Parathyroid adenoma (tissue), 2 donors: ENCODE measurements at regions not wholly inside any gene's neighbourhood (a gene's known extent, or its start where the extent isn't known, plus 50 kb on each side); places are given as distances from the start of the nearest gene placed in this dataset.

Source experiments
- H2AFZ ChIP-seq: fragments of 300-600 bp; sonication (generic); one replicate; pipeline ENCODE4 v1.7.0; 2017; ENCODE audit warnings: antibody characterized with exemption, mild to moderate bottlenecking
- H3K27ac ChIP-seq: fragments of 300-600 bp; sonication (generic); one replicate; pipeline ENCODE4 v1.7.0; 2017
- H3K27me3 ChIP-seq: fragments of 300-600 bp; sonication (generic); one replicate; pipeline ENCODE4 v1.7.0; 2017; ENCODE audit warnings: low read length; ENCODE audit not compliant: control insufficient read depth, insufficient read depth
- H3K36me3 ChIP-seq: fragments of 300-600 bp; sonication (generic); one replicate; pipeline ENCODE4 v1.7.0; 2017; ENCODE audit warnings: low read length; ENCODE audit not compliant: control insufficient read depth, insufficient read depth
- H3K4me1 ChIP-seq: fragments of 300-600 bp; sonication (generic); one replicate; pipeline ENCODE4 v1.7.0; 2017; ENCODE audit warnings: control low read depth
- H3K4me2 ChIP-seq: fragments of 300-600 bp; sonication (generic); one replicate; pipeline ENCODE4 v1.7.0; 2017; ENCODE audit warnings: low read length
- H3K4me3 ChIP-seq: fragments of 300-600 bp; sonication (generic); one replicate; pipeline ENCODE4 v1.7.0; 2017; ENCODE audit warnings: low read depth, low read length
- H3K79me2 ChIP-seq: fragments of 300-600 bp; sonication (generic); one replicate; pipeline ENCODE4 v1.7.0; 2017; ENCODE audit warnings: control low read depth
- H3K9ac ChIP-seq: fragments of 300-600 bp; sonication (generic); one replicate; pipeline ENCODE4 v1.7.0; 2017; ENCODE audit warnings: mild to moderate bottlenecking
- H3K9me3 ChIP-seq: fragments of 300-600 bp; sonication (generic); one replicate; pipeline ENCODE4 v1.7.0; 2017; ENCODE audit warnings: low read length; ENCODE audit not compliant: control insufficient read depth
- TF ChIP-seq, protein P1 (sequence below): fragments of 300-600 bp; sonication (generic); IDR thresholded peaks from one replicate; pipeline ENCODE4 v1.7.0; 2017; ENCODE audit warnings: antibody characterized with exemption, mild to moderate bottlenecking
- donor health status: primary hyperparathyroidism.

- no peak overlapping the region for H3K4me3 ChIP-seq
- no peak overlapping the region for H3K4me2 ChIP-seq
- H3K27me3 ChIP-seq, result no peaks in the 10 kb centered on the region
- no peak overlapping the region for H3K9ac ChIP-seq
- H3K27ac ChIP-seq, result no peak overlapping the region
- H3K4me1 ChIP-seq, result no peaks in the 10 kb centered on the region
- H2AFZ ChIP-seq, result no peak overlapping the region
- H3K79me2 ChIP-seq, result no peaks in the 10 kb centered on the region
- no peaks in the 10 kb centered on the region for H3K9me3 ChIP-seq
- H3K36me3 ChIP-seq, result no peaks in the 10 kb centered on the region
- TF ChIP-seq, protein P1, sequence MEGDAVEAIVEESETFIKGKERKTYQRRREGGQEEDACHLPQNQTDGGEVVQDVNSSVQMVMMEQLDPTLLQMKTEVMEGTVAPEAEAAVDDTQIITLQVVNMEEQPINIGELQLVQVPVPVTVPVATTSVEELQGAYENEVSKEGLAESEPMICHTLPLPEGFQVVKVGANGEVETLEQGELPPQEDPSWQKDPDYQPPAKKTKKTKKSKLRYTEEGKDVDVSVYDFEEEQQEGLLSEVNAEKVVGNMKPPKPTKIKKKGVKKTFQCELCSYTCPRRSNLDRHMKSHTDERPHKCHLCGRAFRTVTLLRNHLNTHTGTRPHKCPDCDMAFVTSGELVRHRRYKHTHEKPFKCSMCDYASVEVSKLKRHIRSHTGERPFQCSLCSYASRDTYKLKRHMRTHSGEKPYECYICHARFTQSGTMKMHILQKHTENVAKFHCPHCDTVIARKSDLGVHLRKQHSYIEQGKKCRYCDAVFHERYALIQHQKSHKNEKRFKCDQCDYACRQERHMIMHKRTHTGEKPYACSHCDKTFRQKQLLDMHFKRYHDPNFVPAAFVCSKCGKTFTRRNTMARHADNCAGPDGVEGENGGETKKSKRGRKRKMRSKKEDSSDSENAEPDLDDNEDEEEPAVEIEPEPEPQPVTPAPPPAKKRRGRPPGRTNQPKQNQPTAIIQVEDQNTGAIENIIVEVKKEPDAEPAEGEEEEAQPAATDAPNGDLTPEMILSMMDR, result no peak
Observed at GRCh38 chr9:85397005-85397404, 344.7 kb downstream of the AGTPBP1 start.

DNA sequence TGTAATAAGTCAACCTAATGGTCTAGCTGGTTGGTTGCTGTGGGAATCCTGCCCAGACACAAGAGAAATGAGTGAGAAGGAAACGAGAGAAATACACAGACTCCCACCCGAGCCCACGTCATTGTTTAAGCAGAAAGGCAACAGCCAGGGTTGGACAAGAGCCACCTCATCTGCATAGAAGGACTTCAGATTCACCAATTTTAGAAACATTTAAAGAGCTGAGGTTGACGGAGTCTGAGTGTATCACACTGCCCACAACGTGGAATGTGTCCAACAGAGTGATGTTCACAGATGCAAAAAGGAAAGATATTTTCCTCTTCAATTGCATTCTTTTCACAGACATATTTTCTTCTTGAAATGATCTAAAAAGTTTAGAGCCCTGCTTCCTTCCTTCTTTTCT is 349.5 kb downstream of the AGTPBP1 start:
- Histone ChIP-seq H3K9ac (no peak overlapping the region), H3K79me2 (no peaks in the 10 kb centered on the region), H3K9me3 (no peaks in the 10 kb centered on the region), H3K4me3 (no peak overlapping the region), H3K27me3 (no peaks in the 10 kb centered on the region), H3K4me1 (no peaks in the 10 kb centered on the region), H3K36me3 (no peaks in the 10 kb centered on the region), H2AFZ (no peak overlapping the region), H3K4me2 (no peak overlapping the region), H3K27ac (no peak overlapping the region)
- TF ChIP-seq, protein P1, result no peak

DNA sequence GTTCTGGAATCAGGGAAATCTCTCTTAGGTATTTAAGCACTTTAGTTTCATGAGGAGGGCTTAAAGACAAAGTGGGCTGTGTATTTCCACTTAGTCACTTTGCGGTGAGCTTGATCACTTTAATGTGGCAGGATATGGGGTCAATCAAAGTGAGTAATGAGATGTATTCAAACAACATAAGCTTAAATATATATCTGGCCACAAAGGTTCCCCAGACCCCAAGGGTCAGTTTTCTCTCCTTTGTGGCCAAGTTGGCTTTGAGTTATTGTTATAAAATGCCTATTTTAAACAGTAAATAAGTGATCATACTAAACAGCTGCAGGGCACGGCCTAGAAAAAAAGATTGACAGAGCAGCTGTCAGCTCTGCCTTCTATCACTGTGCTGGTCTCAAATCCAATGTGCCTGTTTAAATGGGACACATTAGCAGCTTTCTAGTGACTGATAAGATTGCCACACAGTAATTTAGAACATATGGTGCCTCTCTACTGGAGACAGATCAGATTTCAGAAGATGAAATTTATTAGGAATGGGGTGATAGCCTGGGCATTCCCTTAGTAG is 363.9 kb downstream of the AGTPBP1 start:
- no peak overlapping the region for H3K27ac ChIP-seq
- no peaks in the 10 kb centered on the region for H3K9me3 ChIP-seq
- no peaks in the 10 kb centered on the region for H3K4me1 ChIP-seq
- H3K27me3 ChIP-seq, result no peaks in the 10 kb centered on the region
- H2AFZ ChIP-seq, result no peak overlapping the region
- TF ChIP-seq, protein P1, result no peak
- H3K79me2 ChIP-seq, result no peaks in the 10 kb centered on the region
- H3K4me3 ChIP-seq, result no peak overlapping the region
- H3K4me2 ChIP-seq, result no peak overlapping the region
- H3K36me3 ChIP-seq, result no peaks in the 10 kb centered on the region
- H3K9ac ChIP-seq, result no peak overlapping the region

DNA sequence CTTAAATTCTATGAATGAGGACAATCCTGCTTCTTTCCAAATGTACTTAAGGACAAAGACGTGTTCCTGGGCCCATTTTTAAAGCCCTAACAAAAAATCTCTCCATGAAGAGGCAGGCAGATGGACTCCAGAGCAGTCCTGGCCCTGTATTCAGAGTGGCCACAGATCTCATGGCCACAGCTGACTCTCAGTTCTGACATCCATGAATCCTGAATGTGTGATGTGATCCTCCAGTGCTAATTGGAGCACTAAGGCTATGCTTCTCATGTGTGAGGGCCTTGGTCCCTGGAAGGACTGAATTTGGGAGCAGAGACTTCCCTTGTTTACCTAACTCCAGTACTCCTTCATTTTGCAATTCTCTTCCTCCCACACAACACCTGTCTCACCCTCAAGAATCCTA is 373.0 kb downstream of the AGTPBP1 start:
- TF ChIP-seq, protein P1, result no peak
- Histone ChIP-seq H3K9ac (no peak overlapping the region), H3K79me2 (no peaks in the 10 kb centered on the region), H3K27me3 (no peaks in the 10 kb centered on the region), H3K4me2 (no peak overlapping the region), H3K9me3 (no peaks in the 10 kb centered on the region), H3K27ac (no peak overlapping the region), H2AFZ (no peak overlapping the region), H3K4me1 (no peaks in the 10 kb centered on the region), H3K36me3 (no peaks in the 10 kb centered on the region), H3K4me3 (no peak overlapping the region)

DNA sequence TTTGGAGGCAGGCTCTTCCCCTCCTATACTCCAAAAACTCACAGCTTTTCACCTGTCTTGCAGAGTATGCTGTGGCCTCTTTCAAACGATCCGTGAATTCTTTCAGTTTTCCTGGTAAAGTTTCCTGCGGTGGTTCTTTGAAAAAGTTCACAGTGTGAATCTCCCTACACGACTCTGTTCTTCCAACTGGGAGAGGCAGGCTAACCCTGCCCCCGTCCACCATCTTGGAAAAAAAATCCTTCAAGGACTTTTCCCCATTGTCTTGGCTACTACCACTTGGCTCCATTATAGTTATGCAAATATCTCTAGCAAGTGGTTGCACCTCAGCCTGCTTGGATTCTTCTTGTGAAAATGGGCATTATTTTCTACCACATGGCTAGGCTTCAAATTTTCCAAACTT is 382.6 kb downstream of the AGTPBP1 start:
- Histone ChIP-seq H3K27me3 (no peaks in the 10 kb centered on the region), H3K4me1 (no peaks in the 10 kb centered on the region), H3K36me3 (no peaks in the 10 kb centered on the region), H2AFZ (no peak overlapping the region), H3K9me3 (no peaks in the 10 kb centered on the region), H3K4me3 (no peak overlapping the region), H3K9ac (no peak overlapping the region), H3K27ac (no peak overlapping the region), H3K4me2 (no peak overlapping the region), H3K79me2 (no peaks in the 10 kb centered on the region)
- TF ChIP-seq, protein P1, result no peak
